ENCODE measurements at regions not wholly inside any gene's neighbourhood (a gene's known extent, or its start where the extent isn't known, plus 50 kb on each side); places are given as distances from the start of the nearest gene placed in this dataset.

- no peak for TF ChIP-seq CTCF (conservative IDR thresholded peaks at IDR 0.05; ENCODE audit: low read depth, low read length)
- TF ChIP-seq EZH2 (IDR thresholded peaks at IDR 0.05; ENCODE audit: borderline replicate concordance, low read depth, low read length, poor library complexity, severe bottlenecking), result no peak
Measured at GRCh38 chr12:100681074-100681473, 107.6 kb downstream of the GAS2L3 start.
